Breast epithelium (tissue), 4 donors: ENCODE measurements at regions not wholly inside any gene's neighbourhood (a gene's known extent, or its start where the extent isn't known, plus 50 kb on each side); places are given as distances from the start of the nearest gene placed in this dataset.

Experiments used
- DNase-seq, 2 donors: peaks; one replicate each; pipeline ENCODE4 v3.0.0-alpha.2; 2019; ENCODE audit warnings: low spot score in 2 of 2
- H3K27ac ChIP-seq, 2 donors: fragments of 200-600 bp; sonication (generic) in 1 of 2; one replicate each; pipeline ENCODE4 v1.5.1; 2016 to 2019; ENCODE audit warnings: mild to moderate bottlenecking in 1 of 2
- H3K27me3 ChIP-seq, 2 donors: fragments of 200-600 bp; sonication (generic) in 1 of 2; one replicate each; pipeline versions ENCODE4 v1.5.1 to v1.6.0; 2017 to 2019; ENCODE audit warnings: control low read depth in 1 of 2, mild to moderate bottlenecking in 1 of 2
- H3K36me3 ChIP-seq: fragments of 200-600 bp; one replicate; pipeline ENCODE4 v1.5.1; 2019
- H3K4me1 ChIP-seq, 2 donors: fragments of 200-600 bp; sonication (generic); one replicate each; pipeline ENCODE4 v1.5.1; 2016 to 2019; ENCODE audit warnings: control low read depth in 1 of 2
- H3K4me3 ChIP-seq, 3 donors: fragments of 200-600 bp; sonication (generic); 1 replicate in 2 of 3; 2 replicates in 1 of 3; pipeline ENCODE4 v1.5.1; 2016 to 2019; ENCODE audit warnings: mild to moderate bottlenecking in 3 of 3, moderate library complexity in 2 of 3
- H3K9me3 ChIP-seq, 2 donors: fragments of 200-600 bp; sonication (generic) in 1 of 2; one replicate each; pipeline ENCODE4 v1.5.1; 2016 to 2019; ENCODE audit warnings: control low read depth in 1 of 2
- CTCF ChIP-seq, 3 donors: fragments of 450-650 bp; IDR thresholded peaks; one replicate each; pipeline ENCODE4 v1.5.1; 2016 to 2017; ENCODE audit warnings: antibody characterized with exemption in 3 of 3, mild to moderate bottlenecking in 3 of 3, moderate library complexity in 3 of 3
- POLR2A ChIP-seq: fragments of 450-650 bp; IDR thresholded peaks from one replicate; pipeline ENCODE4 v1.6.1; 2016; ENCODE audit warnings: antibody characterized with exemption, mild to moderate bottlenecking, moderate library complexity
- POLR2AphosphoS5 ChIP-seq, 3 donors: sonication (generic); formaldehyde crosslinking; IDR thresholded peaks; one replicate each; pipeline ENCODE4 v1.6.1; 2017; ENCODE audit warnings: antibody characterized with exemption in 3 of 3
- intact Hi-C: fragments of 100-400 bp; cut with DNase I; formaldehyde crosslinking; loops from one replicate; pipeline ENCODE4 v1.15.1; 2023; ENCODE audit warnings: low total_unique reads

GRCh38 chr7:32244806-32245345 lies 174.7 kb upstream of the PDE1C start:
- DNase-seq, result no peak
- no peaks in the 10 kb centered on the region for H3K36me3 ChIP-seq
- no peak overlapping the region for H3K27ac ChIP-seq
- intact Hi-C loops, result no loop called here
- no peaks in the 10 kb centered on the region for H3K4me1 ChIP-seq
- no peaks in the 10 kb centered on the region for H3K27me3 ChIP-seq
- H3K9me3 ChIP-seq, result no peaks in the 10 kb centered on the region
- TF ChIP-seq POLR2A (no peak), POLR2AphosphoS5 (IDR thresholded peaks at IDR 0.05) (no peak), CTCF (IDR thresholded peaks at IDR 0.05) (no peak)
- H3K4me3 ChIP-seq, result no peak overlapping the region

- Histone ChIP-seq H3K9me3 (no peaks in the 10 kb centered on the region), H3K4me1 (no peaks in the 10 kb centered on the region), H3K4me3 (no peak overlapping the region), H3K36me3 (no peaks in the 10 kb centered on the region), H3K27ac (no peak overlapping the region), H3K27me3 (no peaks in the 10 kb centered on the region)
- TF ChIP-seq CTCF (IDR thresholded peaks at IDR 0.05) (no peak), POLR2AphosphoS5 (IDR thresholded peaks at IDR 0.05) (no peak), POLR2A (no peak)
- intact Hi-C loops, result no loop called here
- no peak for DNase-seq
Measured at GRCh38 chr7:32243687-32244290, 173.6 kb upstream of the PDE1C start.

GRCh38 chr7:32242436-32242835 lies 172.2 kb upstream of the PDE1C start:
- Histone ChIP-seq H3K27ac (no peak overlapping the region), H3K4me1 (no peaks in the 10 kb centered on the region), H3K9me3 (no peaks in the 10 kb centered on the region), H3K4me3 (no peak overlapping the region), H3K36me3 (no peaks in the 10 kb centered on the region), H3K27me3 (no peaks in the 10 kb centered on the region)
- DNase-seq, result no peak
- TF ChIP-seq CTCF (IDR thresholded peaks at IDR 0.05) (no peak), POLR2AphosphoS5 (IDR thresholded peaks at IDR 0.05) (no peak), POLR2A (no peak)
- intact Hi-C loops, result no loop called here

GRCh38 chr7:32241636-32242035 lies 171.4 kb upstream of the PDE1C start:
- H3K27me3 ChIP-seq, result no peaks in the 10 kb centered on the region
- no peaks in the 10 kb centered on the region for H3K36me3 ChIP-seq
- no peak overlapping the region for H3K27ac ChIP-seq
- DNase-seq, result no peak
- H3K4me3 ChIP-seq, result no peak overlapping the region
- H3K9me3 ChIP-seq, result no peaks in the 10 kb centered on the region
- H3K4me1 ChIP-seq, result no peaks in the 10 kb centered on the region
- intact Hi-C loops, result no loop called here
- TF ChIP-seq POLR2A (no peak), CTCF (IDR thresholded peaks at IDR 0.05) (no peak), POLR2AphosphoS5 (IDR thresholded peaks at IDR 0.05) (no peak)

- H3K36me3 ChIP-seq, result no peaks in the 10 kb centered on the region
- no peaks in the 10 kb centered on the region for H3K4me1 ChIP-seq
- DNase-seq, result no peak
- H3K9me3 ChIP-seq, result peaks cover 0 to 6% of the 10 kb centered on the region in 2 donors
- no peak overlapping the region for H3K27ac ChIP-seq
- no peak for TF ChIP-seq POLR2A
- no peak for TF ChIP-seq CTCF (IDR thresholded peaks at IDR 0.05)
- TF ChIP-seq POLR2AphosphoS5 (IDR thresholded peaks at IDR 0.05), result no peak
- H3K27me3 ChIP-seq, result no peaks in the 10 kb centered on the region
- intact Hi-C loops, result no loop called here
- H3K4me3 ChIP-seq, result no peak overlapping the region
Measured at GRCh38 chr7:32239764-32240163, 169.6 kb upstream of the PDE1C start.
